Liver (tissue), 7 donors: ENCODE measurements at regions not wholly inside any gene's neighbourhood (a gene's known extent, or its start where the extent isn't known, plus 50 kb on each side); places are given as distances from the start of the nearest gene placed in this dataset.
"Not testable (repeated sequence)": the region's sequence is repeated elsewhere in the genome, so short reads cannot be mapped to it uniquely, and the experiment has no call there.

Experiments
- DNase-seq: peaks from one replicate; pipeline ENCODE4 v3.0.0-alpha.2; 2017; ENCODE audit warnings: low spot score
- H3K27ac ChIP-seq, 2 donors: one replicate each; pipeline ENCODE4 v1.7.0; 2013; ENCODE audit warnings: inconsistent platforms in 2 of 2, low read length in 2 of 2, control low read depth in 1 of 2, low read depth in 1 of 2, mild to moderate bottlenecking in 1 of 2
- H3K27me3 ChIP-seq, 4 donors: one replicate each; pipeline versions ENCODE4 v1.6.1 to v1.7.0; 2013; ENCODE audit warnings: low read length in 3 of 4, inconsistent platforms in 1 of 4, mild to moderate bottlenecking in 1 of 4, moderate library complexity in 1 of 4; ENCODE audit not compliant: control insufficient read depth in 4 of 4, insufficient read depth in 4 of 4
- H3K36me3 ChIP-seq, 4 donors: one replicate each; pipeline versions ENCODE4 v1.6.1 to v1.7.0; 2013; ENCODE audit warnings: low read length in 3 of 4, mild to moderate bottlenecking in 3 of 4, low read depth in 1 of 4, moderate library complexity in 1 of 4; ENCODE audit not compliant: control insufficient read depth in 4 of 4, insufficient read depth in 3 of 4
- H3K4me1 ChIP-seq, 4 donors: one replicate each; pipeline versions ENCODE4 v1.6.1 to v1.7.0; 2013; ENCODE audit warnings: low read length in 3 of 4, mild to moderate bottlenecking in 3 of 4, moderate library complexity in 1 of 4; ENCODE audit not compliant: control insufficient read depth in 4 of 4, insufficient read depth in 4 of 4
- H3K4me3 ChIP-seq, 3 donors: one replicate each; pipeline versions ENCODE4 v1.6.1 to v1.7.0; 2013; ENCODE audit warnings: low read length in 3 of 3, control low read depth in 1 of 3, low read depth in 1 of 3, mild to moderate bottlenecking in 1 of 3
- H3K9ac ChIP-seq, 2 donors: one replicate each; pipeline ENCODE4 v1.7.0; 2013; ENCODE audit warnings: low read length in 2 of 2, mild to moderate bottlenecking in 2 of 2, moderate library complexity in 2 of 2, control low read depth in 1 of 2, low read depth in 1 of 2
- H3K9me3 ChIP-seq, 4 donors: one replicate each; pipeline versions ENCODE4 v1.6.1 to v1.7.0; 2013; ENCODE audit warnings: low read length in 3 of 4; ENCODE audit not compliant: control insufficient read depth in 4 of 4
- ATF3 ChIP-seq: IDR thresholded peaks from 2 replicates; pipeline ENCODE4 v1.6.1; 2016; ENCODE audit warnings: antibody characterized with exemption
- EGR1 ChIP-seq, 2 donors: IDR thresholded peaks; 2 replicates each; pipeline ENCODE4 v1.6.1; 2016 to 2018; ENCODE audit warnings: antibody characterized with exemption in 2 of 2, low read depth in 2 of 2
- GABPA ChIP-seq, 2 donors: IDR thresholded peaks in 1 of 2; conservative IDR thresholded peaks in 1 of 2; 2 replicates each; pipeline ENCODE4 v1.6.1; 2016; ENCODE audit warnings: antibody characterized with exemption in 2 of 2, mild to moderate bottlenecking in 1 of 2, moderate library complexity in 1 of 2
- HNF4A ChIP-seq, 2 donors: conservative IDR thresholded peaks; 2 replicates each; pipeline ENCODE4 v1.6.1; 2016; ENCODE audit warnings: antibody characterized with exemption in 2 of 2, mild to moderate bottlenecking in 2 of 2
- HNF4G ChIP-seq: IDR thresholded peaks from 2 replicates; pipeline ENCODE4 v1.6.1; 2016; ENCODE audit warnings: antibody characterized with exemption
- JUND ChIP-seq, 2 donors: IDR thresholded peaks; 2 replicates each; pipeline ENCODE4 v1.6.1; 2016; ENCODE audit warnings: antibody characterized with exemption in 2 of 2
- RAD21 ChIP-seq, 2 donors: IDR thresholded peaks; 2 replicates each; pipeline ENCODE4 v1.6.1; 2016; ENCODE audit warnings: antibody characterized with exemption in 2 of 2, mild to moderate bottlenecking in 2 of 2
- REST ChIP-seq: IDR thresholded peaks from 2 replicates; pipeline ENCODE4 v1.6.1; 2016; ENCODE audit warnings: antibody characterized with exemption, mild to moderate bottlenecking
- TAF1 ChIP-seq: conservative IDR thresholded peaks from 2 replicates; pipeline ENCODE4 v1.6.1; 2016; ENCODE audit warnings: antibody characterized with exemption, mild to moderate bottlenecking
- YY1 ChIP-seq: IDR thresholded peaks from 2 replicates; pipeline ENCODE4 v1.6.1; 2016; ENCODE audit warnings: antibody characterized with exemption, mild to moderate bottlenecking
- WGBS: extraction: QIAGEN DNeasy Blood & Tissue Kit; methylation state at CpG from one replicate; pipeline ENCODE4 v1.1.7; 2013; 5-methylcytosine and 5-hydroxymethylcytosine counted together
- donor health status: healthy.
- donor health status: healthy.
- donor health status: healthy.
- donor health status: healthy.

- no peak for DNase-seq
- Histone ChIP-seq H3K4me3 (no peak overlapping the region), H3K36me3 (no peaks in the 10 kb centered on the region), H3K9ac (no peak overlapping the region), H3K27me3 (no peaks in the 10 kb centered on the region), H3K9me3 (no peaks in the 10 kb centered on the region), H3K27ac (no peak overlapping the region), H3K4me1 (no peaks in the 10 kb centered on the region)
- no peak for TF ChIP-seq YY1
- TF ChIP-seq HNF4G: no peak
- no peak for TF ChIP-seq JUND (IDR thresholded peaks at IDR 0.05)
- no peak for TF ChIP-seq REST
- no peak for TF ChIP-seq ATF3
- TF ChIP-seq EGR1 (IDR thresholded peaks at IDR 0.05; ENCODE audit: low read depth in 2 of 2): no peak
- no peak for TF ChIP-seq TAF1
- no peak for TF ChIP-seq HNF4A (conservative IDR thresholded peaks at IDR 0.05)
- TF ChIP-seq GABPA (IDR thresholded peaks at IDR 0.05 in 1 of 2, conservative IDR thresholded peaks at IDR 0.05 in 1 of 2): no peak
- no peak for TF ChIP-seq RAD21 (IDR thresholded peaks at IDR 0.05)
- WGBS: 75% methylated on average over 6 of the region's 6 CpGs
Observed at GRCh38 chr4:189600264-189600663, 340.4 kb upstream of the FRG1 start.

GRCh38 chr4:189600718-189601435 is 339.8 kb upstream of the FRG1 start:
- H3K9me3 ChIP-seq: no peaks in the 10 kb centered on the region
- H3K4me1 ChIP-seq: no peaks in the 10 kb centered on the region
- no peak for DNase-seq
- H3K4me3 ChIP-seq: no peak overlapping the region
- H3K27ac ChIP-seq: no peak overlapping the region
- H3K36me3 ChIP-seq: no peaks in the 10 kb centered on the region
- H3K9ac ChIP-seq: no peak overlapping the region
- no peaks in the 10 kb centered on the region for H3K27me3 ChIP-seq
- 64% methylated on average over 13 of the region's 13 CpGs for WGBS
- no peak for TF ChIP-seq ATF3
- TF ChIP-seq YY1: no peak

GRCh38 chr4:189602827-189603226 is 337.8 kb upstream of the FRG1 start:
- not testable (repeated sequence) for H3K9ac ChIP-seq, H3K4me3 ChIP-seq, H3K27ac ChIP-seq, H3K36me3 ChIP-seq, DNase-seq, H3K27me3 ChIP-seq, H3K4me1 ChIP-seq, H3K9me3 ChIP-seq
- whole genome bisulfite sequencing: 77% methylated on average over 3 of the region's 3 CpGs

GRCh38 chr4:189610571-189610970 is 330.1 kb upstream of the FRG1 start:
- DNase-seq, H3K9ac ChIP-seq, H3K36me3 ChIP-seq, H3K27me3 ChIP-seq, H3K9me3 ChIP-seq, H3K4me1 ChIP-seq, H3K27ac ChIP-seq, H3K4me3 ChIP-seq: not testable (repeated sequence)
- WGBS: 77% methylated on average over 4 of the region's 4 CpGs
